ENCODE measurements at regions not wholly inside any gene's neighbourhood (a gene's known extent, or its start where the extent isn't known, plus 50 kb on each side); places are given as distances from the start of the nearest gene placed in this dataset.
A peak's percentile ranks its signal among the peaks of the same experiment; 100 is the strongest.
"Not testable (repeated sequence)": the region's sequence is repeated elsewhere in the genome, so short reads cannot be mapped to it uniquely, and the experiment has no call there.

- H3K4me1 ChIP-seq (ENCODE audit: low read length), result not testable (repeated sequence)
These were observed 52.0 kb upstream of the PRSS16 start for GRCh38 chr6:27195547-27195946.

More at GRCh38 chr6:27195547-27195946, 52.0 kb upstream of the PRSS16 start:
- not testable (repeated sequence) for DNase-seq; H3K27me3 ChIP-seq (ENCODE audit: low read length); H2AFZ ChIP-seq (ENCODE audit: low read length); H3K9me2 ChIP-seq (replicated peaks; ENCODE audit: insufficient read depth, low read length); H3K4me3 ChIP-seq (ENCODE audit: low read length); H3K9ac ChIP-seq (ENCODE audit: low read length); H3K9me3 ChIP-seq (ENCODE audit: low read length); H4K20me1 ChIP-seq (ENCODE audit: insufficient read depth, low read depth, low read length); H3K4me2 ChIP-seq (ENCODE audit: low read depth, low read length, poor library complexity, severe bottlenecking); H3K27ac ChIP-seq (ENCODE audit: low read length); H3K36me3 ChIP-seq (ENCODE audit: insufficient read depth, low read length); H3K79me2 ChIP-seq (ENCODE audit: low read length)

Small RNA genes in the stretch of these regions (small RNA-seq; reads per million reads assigned to genes)
- 0.91 reads per million, percentile 27 among the genes with 10 or more reads in this experiment for gene MIR3143
- gene RNU2-62P, result 3.9 reads per million, percentile 73 among the genes with 10 or more reads in this experiment
